K562 (cell line): ENCODE measurements at regions not wholly inside any gene's neighbourhood (a gene's known extent, or its start where the extent isn't known, plus 50 kb on each side); places are given as distances from the start of the nearest gene placed in this dataset.

Source experiments
- ATAC-seq: fragments of 200-7000 bp; cut with Tn5 transposase; 3 replicates; pipeline ENCODE4 v1.9.1; 2020; ENCODE audit warnings: moderate library complexity
- BruUV-seq: library from RNA; stranded (reverse); fragments of 400-500 nt; replicated peaks from 2 replicates; lab custom pipeline; 2021; lab: Mats Ljungman, UMichigan
- CTCF ChIA-PET: fragments of 300-600 bp; formaldehyde crosslinking; extraction: SDS; loops from one replicate; lab custom pipeline; 2021; ENCODE audit warnings: low intra/inter-chr PET ratio; lab: Yijun Ruan, JAX
- POLR2A ChIA-PET: fragments of 300-600, 350-650 bp; sonication (Branson Sonifier 250); formaldehyde crosslinking; extraction: SDS; loops from one replicate; lab custom pipeline; 2021; ENCODE audit warnings: antibody characterized with exemption, inconsistent platforms; lab: Yijun Ruan, JAX
- DNase-seq, 4 experiments: peaks; one replicate each; pipeline versions ENCODE4 v3.0.0 to v3.0.0-alpha.2; 2011 to 2018; ENCODE audit warnings: low spot score in 3 of 4, mixed read lengths in 3 of 4; ENCODE audit errors: extremely low read depth in 1 of 4
- FAIRE-seq: peaks from 2 replicates; lab custom pipeline; 2011; peaks lifted over from hg19 to GRCh38; lab: Jason Lieb, UNC
- H2AFZ ChIP-seq: 2 replicates; pipeline ENCODE4 v1.6.0; 2011; ENCODE audit warnings: low read depth, low read length, control low read depth, inconsistent platforms
- H3K27ac ChIP-seq: fragments of 200-600 bp; 3 replicates; pipeline ENCODE4 v1.8.0; 2011; ENCODE audit warnings: low read depth, mild to moderate bottlenecking, control low read depth, inconsistent platforms, low read length, moderate library complexity, mixed read lengths; ENCODE audit errors: extremely low read depth
- H3K27me3 ChIP-seq, 2 experiments: fragments of 300-600 bp in 1 of 2; 2 replicates in 1 of 2; 3 replicates in 1 of 2; pipeline versions ENCODE4 v1.6.0 to v1.8.0; 2011; ENCODE audit warnings: inconsistent platforms in 2 of 2, low read length in 2 of 2, mild to moderate bottlenecking in 1 of 2, mixed read lengths in 1 of 2, moderate library complexity in 1 of 2; ENCODE audit not compliant: control insufficient read depth in 2 of 2, insufficient read depth in 2 of 2
- H3K36me3 ChIP-seq: fragments of 300-600 bp; 3 replicates; pipeline ENCODE4 v1.8.0; 2011; ENCODE audit warnings: mild to moderate bottlenecking, low read length, inconsistent platforms; ENCODE audit not compliant: control insufficient read depth, insufficient read depth
- H3K4me1 ChIP-seq, 2 experiments: fragments of 200-600 bp in 1 of 2; replicated peaks in 1 of 2; 2 replicates in 1 of 2; 3 replicates in 1 of 2; pipeline versions ENCODE4 v1.5.1 to v1.8.0; 2011; ENCODE audit warnings: inconsistent platforms in 2 of 2, low read length in 2 of 2, mild to moderate bottlenecking in 1 of 2, mixed read lengths in 1 of 2, moderate library complexity in 1 of 2; ENCODE audit not compliant: control insufficient read depth in 2 of 2, insufficient read depth in 2 of 2
- H3K4me2 ChIP-seq: 2 replicates; pipeline ENCODE4 v1.6.1; 2011; ENCODE audit warnings: low read length, control low read depth, inconsistent platforms, mixed read lengths; ENCODE audit not compliant: insufficient read depth
- H3K4me3 ChIP-seq: fragments of 200-600 bp; sonication (generic), shearing (Covaris generic); 2 replicates; pipeline ENCODE4 v1.5.1; 2016; ENCODE audit warnings: control low read depth, inconsistent platforms
- H3K79me2 ChIP-seq: fragments of 200-600 bp; 3 replicates; pipeline ENCODE4 v1.8.0; 2011; ENCODE audit warnings: low read length, inconsistent platforms; ENCODE audit not compliant: control insufficient read depth, insufficient read depth
- H3K9ac ChIP-seq, 2 experiments: 2 replicates each; pipeline versions ENCODE4 v1.6.0 to v1.6.1; 2011; ENCODE audit warnings: low read depth in 2 of 2, low read length in 2 of 2, control low read depth in 1 of 2, inconsistent platforms in 1 of 2, mild to moderate bottlenecking in 1 of 2, mixed read lengths in 1 of 2; ENCODE audit not compliant: insufficient read depth in 1 of 2
- H3K9me1 ChIP-seq: one replicate; pipeline ENCODE4 v1.6.0; 2011; ENCODE audit warnings: inconsistent platforms, mild to moderate bottlenecking, low read length, moderate library complexity; ENCODE audit not compliant: control insufficient read depth, insufficient read depth
- H3K9me3 ChIP-seq: replicated peaks from 2 replicates; pipeline ENCODE4 v1.5.1; 2011; ENCODE audit warnings: low read depth, low read length, inconsistent platforms; ENCODE audit not compliant: control insufficient read depth, insufficient read depth
- H4K20me1 ChIP-seq: replicated peaks from 2 replicates; pipeline ENCODE4 v1.6.1; 2011; ENCODE audit warnings: low read length, inconsistent platforms, mixed read lengths; ENCODE audit not compliant: control insufficient read depth, insufficient read depth
- BDP1 ChIP-seq: IDR thresholded peaks from 3 replicates; pipeline ENCODE4 v1.6.1; 2011; ENCODE audit not compliant: insufficient read length, insufficient read depth
- EP400 ChIP-seq: fragments of 450-650 bp; IDR thresholded peaks from 2 replicates; pipeline ENCODE4 v1.6.1; 2017; ENCODE audit warnings: antibody characterized with exemption, mild to moderate bottlenecking, moderate library complexity
- FOSL1 ChIP-seq: fragments of 200-800 bp; sonication (Bioruptor generic); conservative IDR thresholded peaks from 2 replicates; pipeline ENCODE4 v1.6.1; 2016; ENCODE audit warnings: missing genetic modification characterization, missing compliant biosample characterization
- NFXL1 ChIP-seq: fragments of 450-650 bp; formaldehyde crosslinking; IDR thresholded peaks from 2 replicates; pipeline ENCODE4 v1.4.0; 2021; ENCODE audit warnings: mild to moderate bottlenecking
- NR1H2 ChIP-seq: sonication (generic); formaldehyde crosslinking; IDR thresholded peaks from 2 replicates; pipeline ENCODE4 v1.4.0; 2020; ENCODE audit warnings: mild to moderate bottlenecking, missing genetic modification reagents
- RAD51 ChIP-seq: fragments of 450-650 bp; IDR thresholded peaks from 2 replicates; pipeline ENCODE4 v1.7.1; 2016; ENCODE audit warnings: low read depth, mild to moderate bottlenecking, borderline replicate concordance
- TBL1XR1 ChIP-seq, 2 experiments: IDR thresholded peaks; 2 replicates each; pipeline ENCODE4 v1.6.1; 2012; ENCODE audit warnings: improper control_type of control experiment in 2 of 2, low read length in 2 of 2, mild to moderate bottlenecking in 1 of 2
- TRIM28 ChIP-seq: fragments of 450-650 bp; IDR thresholded peaks from 2 replicates; pipeline ENCODE4 v1.6.1; 2017
- ZBTB7A ChIP-seq: IDR thresholded peaks from 2 replicates; pipeline ENCODE4 v1.6.1; 2011; ENCODE audit warnings: low read depth, mild to moderate bottlenecking, low read length, moderate library complexity, borderline replicate concordance; ENCODE audit not compliant: control insufficient read depth
- ZNF347 ChIP-seq: fragments of 450-650 bp; formaldehyde crosslinking; IDR thresholded peaks from 2 replicates; pipeline ENCODE4 v1.4.0; 2020; ENCODE audit warnings: low read depth, mild to moderate bottlenecking, moderate library complexity
- ZZZ3 ChIP-seq: fragments of 450-650 bp; IDR thresholded peaks from 2 replicates; pipeline ENCODE4 v1.6.1; 2016; ENCODE audit warnings: antibody characterized with exemption, mild to moderate bottlenecking, moderate library complexity
- WGBS: fragments of 100-300 bp; shearing (Covaris generic); methylation state at CpG from one replicate; pipeline ENCODE4 v1.1.6; 2016; ENCODE audit warnings: low coverage, mixed read lengths; ENCODE audit not compliant: insufficient coverage; ENCODE audit errors: missing lambda C conversion rate; 5-methylcytosine and 5-hydroxymethylcytosine counted together
- in situ Hi-C: fragments of 300-500 bp; cut with MboI; formaldehyde crosslinking; loops from 4 replicates; pipeline ENCODE4 v1.15.0; 2018; ENCODE audit warnings: inconsistent platforms, mixed read lengths
- intact Hi-C: fragments of 100-400 bp; cut with micrococcal nuclease; formaldehyde crosslinking; loops from 2 replicates; pipeline ENCODE4 v1.14.2; 2022
- TF ChIP-seq, protein P1 (sequence below): sonication (generic); formaldehyde crosslinking; IDR thresholded peaks from 2 replicates; pipeline ENCODE4 v1.5.0; 2020; ENCODE audit warnings: missing genetic modification reagents
- TF ChIP-seq, protein P2 (sequence below): fragments of 250-450 bp; sonication (Bioruptor Pico); IDR thresholded peaks from 2 replicates; pipeline ENCODE4 v1.5.0; 2020; ENCODE audit warnings: mild to moderate bottlenecking, borderline replicate concordance

DNA sequence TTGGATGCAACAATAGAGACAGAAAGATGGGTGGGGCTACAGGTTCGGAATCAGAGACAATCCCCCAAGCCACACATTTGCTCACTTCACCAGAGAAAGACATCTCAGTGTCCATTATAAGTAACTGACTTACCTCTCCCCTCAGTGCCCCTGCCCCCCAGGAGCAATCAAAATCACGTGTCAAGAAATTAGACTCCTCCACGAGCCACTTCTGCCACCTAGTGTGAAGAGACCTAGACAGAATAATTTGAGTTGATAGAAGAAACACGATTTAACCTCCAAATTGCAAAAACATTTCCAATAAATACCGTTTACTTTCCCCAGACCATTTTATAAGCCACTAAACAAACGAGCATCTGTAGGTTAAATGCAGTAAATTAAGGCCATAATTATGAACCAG, 123.2 kb downstream of the SLC30A10 start (continued):
- TF ChIP-seq, protein P1, sequence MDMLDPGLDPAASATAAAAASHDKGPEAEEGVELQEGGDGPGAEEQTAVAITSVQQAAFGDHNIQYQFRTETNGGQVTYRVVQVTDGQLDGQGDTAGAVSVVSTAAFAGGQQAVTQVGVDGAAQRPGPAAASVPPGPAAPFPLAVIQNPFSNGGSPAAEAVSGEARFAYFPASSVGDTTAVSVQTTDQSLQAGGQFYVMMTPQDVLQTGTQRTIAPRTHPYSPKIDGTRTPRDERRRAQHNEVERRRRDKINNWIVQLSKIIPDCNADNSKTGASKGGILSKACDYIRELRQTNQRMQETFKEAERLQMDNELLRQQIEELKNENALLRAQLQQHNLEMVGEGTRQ (CRISPR knock-in tag), result peak; percentile 10; the same call in 1 of the 2 replicates
- TF ChIP-seq, all 486 proteins: peak for 4

DNA sequence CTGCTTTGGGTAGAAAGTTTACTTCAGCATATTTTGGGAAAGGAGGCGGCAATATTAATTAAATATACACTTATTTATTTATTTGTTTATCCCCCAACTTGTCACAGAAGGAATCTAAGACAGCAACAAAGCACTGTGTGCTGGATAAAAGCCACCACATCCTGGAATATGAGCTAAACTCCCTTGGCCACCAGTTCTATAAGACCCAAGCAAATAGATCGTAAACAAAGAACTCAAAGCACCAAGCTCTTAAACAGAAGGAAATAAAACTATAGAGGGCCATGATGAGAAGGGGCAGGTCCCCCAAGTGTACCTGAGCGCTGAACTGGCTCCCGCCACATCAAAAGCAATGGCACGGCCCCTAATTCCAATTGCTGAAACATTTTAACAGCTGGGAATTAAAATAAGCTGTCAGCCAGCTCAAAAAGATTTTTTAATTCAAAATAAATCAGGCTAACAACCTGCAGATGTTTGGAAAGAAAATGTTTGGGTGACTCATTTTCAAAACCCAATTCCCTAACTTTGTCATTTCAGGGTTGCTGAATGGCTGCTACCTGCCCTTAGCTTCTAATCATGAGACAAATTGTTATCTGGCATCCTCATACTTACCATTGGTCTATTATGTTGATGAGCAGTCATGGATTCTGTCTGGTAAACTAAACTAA, 127.1 kb downstream of the SLC30A10 start:
- H4K20me1 ChIP-seq, result no peaks in the 10 kb centered on the region
- H3K79me2 ChIP-seq, result no peaks in the 10 kb centered on the region
- ATAC-seq, result no peak
- H3K4me1 ChIP-seq, result no peaks in the 10 kb centered on the region
- ChIA-PET POLR2A (interaction anchor here (0.9 kb wide), 1 partner anchor 22 kb away, joined by 4 read pairs; no protein-coding TSS in a partner anchor), CTCF (no interaction called here)
- no peak overlapping the region for H2AFZ ChIP-seq
- no peaks in the 10 kb centered on the region for H3K27me3 ChIP-seq
- H3K4me2 ChIP-seq, result no peak overlapping the region
- H3K27ac ChIP-seq, result no peak overlapping the region
- in situ Hi-C loops (loop anchor here (25.0 kb wide), 1 partner anchor 1464 kb away; the partner anchor contains the start of gene TGFB2), intact Hi-C loops (no loop called here)
- H3K9ac ChIP-seq, result no peak overlapping the region
- DNase-seq, result no peak
- H3K4me3 ChIP-seq, result no peak overlapping the region
- BruUV-seq, result no TSS peak
- no peak for TF ChIP-seq TBL1XR1 (IDR thresholded peaks at IDR 0.05; ENCODE audit: low read length in 2 of 2)
- TF ChIP-seq, protein P2, sequence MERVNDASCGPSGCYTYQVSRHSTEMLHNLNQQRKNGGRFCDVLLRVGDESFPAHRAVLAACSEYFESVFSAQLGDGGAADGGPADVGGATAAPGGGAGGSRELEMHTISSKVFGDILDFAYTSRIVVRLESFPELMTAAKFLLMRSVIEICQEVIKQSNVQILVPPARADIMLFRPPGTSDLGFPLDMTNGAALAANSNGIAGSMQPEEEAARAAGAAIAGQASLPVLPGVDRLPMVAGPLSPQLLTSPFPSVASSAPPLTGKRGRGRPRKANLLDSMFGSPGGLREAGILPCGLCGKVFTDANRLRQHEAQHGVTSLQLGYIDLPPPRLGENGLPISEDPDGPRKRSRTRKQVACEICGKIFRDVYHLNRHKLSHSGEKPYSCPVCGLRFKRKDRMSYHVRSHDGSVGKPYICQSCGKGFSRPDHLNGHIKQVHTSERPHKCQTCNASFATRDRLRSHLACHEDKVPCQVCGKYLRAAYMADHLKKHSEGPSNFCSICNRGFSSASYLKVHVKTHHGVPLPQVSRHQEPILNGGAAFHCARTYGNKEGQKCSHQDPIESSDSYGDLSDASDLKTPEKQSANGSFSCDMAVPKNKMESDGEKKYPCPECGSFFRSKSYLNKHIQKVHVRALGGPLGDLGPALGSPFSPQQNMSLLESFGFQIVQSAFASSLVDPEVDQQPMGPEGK, result no peak
- no peak for TF ChIP-seq ZNF347 (CRISPR knock-in tag)
- TF ChIP-seq ZZZ3, result no peak
- no peak for TF ChIP-seq NR1H2 (CRISPR knock-in tag)
- no peak for TF ChIP-seq TRIM28
- TF ChIP-seq BDP1, result no peak
- no peak for TF ChIP-seq EP400
- TF ChIP-seq FOSL1 (tag), result no peak
- TF ChIP-seq ZBTB7A, result no peak
- TF ChIP-seq NFXL1 (CRISPR knock-in tag), result no peak
- TF ChIP-seq RAD51, result no peak
- 0% methylated on average over 5 of the region's 5 CpGs for WGBS
- FAIRE-seq, result no peak
- no peaks in the 10 kb centered on the region for H3K36me3 ChIP-seq
- H3K9me3 ChIP-seq, result no peaks in the 10 kb centered on the region
- H3K9me1 ChIP-seq, result no peaks in the 10 kb centered on the region
